Aorta (tissue), 5 donors: ENCODE measurements at regions not wholly inside any gene's neighbourhood (a gene's known extent, or its start where the extent isn't known, plus 50 kb on each side); places are given as distances from the start of the nearest gene placed in this dataset.

ENCODE experiments used
- ATAC-seq: fragments of 200-7000 bp; cut with Tn5 transposase; one replicate; pipeline ENCODE4 v1.9.1; 2022; ENCODE audit warnings: moderate library complexity; ENCODE audit not compliant: low FRiP score
- DNase-seq, 2 donors: peaks; one replicate each; pipeline ENCODE4 v3.0.0-alpha.2; 2020
- H3K27ac ChIP-seq, 2 donors: one replicate each; pipeline ENCODE4 v1.5.1; 2013; ENCODE audit warnings: low read length in 2 of 2, mild to moderate bottlenecking in 2 of 2, moderate library complexity in 2 of 2, control low read depth in 1 of 2, inconsistent platforms in 1 of 2, low read depth in 1 of 2
- H3K27me3 ChIP-seq, 2 donors: one replicate each; pipeline ENCODE4 v1.6.1; 2013; ENCODE audit warnings: control low read depth in 1 of 2, low read length in 1 of 2, mild to moderate bottlenecking in 1 of 2, moderate library complexity in 1 of 2; ENCODE audit not compliant: insufficient read depth in 2 of 2, control insufficient read depth in 1 of 2
- H3K36me3 ChIP-seq, 2 donors: one replicate each; pipeline ENCODE4 v1.6.1; 2013; ENCODE audit warnings: control low read depth in 1 of 2, low read length in 1 of 2, mild to moderate bottlenecking in 1 of 2; ENCODE audit not compliant: insufficient read depth in 2 of 2, control insufficient read depth in 1 of 2
- H3K4me1 ChIP-seq, 2 donors: one replicate each; pipeline ENCODE4 v1.6.1; 2013; ENCODE audit warnings: low read length in 2 of 2, control low read depth in 1 of 2, mild to moderate bottlenecking in 1 of 2, moderate library complexity in 1 of 2; ENCODE audit not compliant: insufficient read depth in 2 of 2, control insufficient read depth in 1 of 2
- H3K4me3 ChIP-seq, 2 donors: one replicate each; pipeline ENCODE4 v1.5.1; 2013; ENCODE audit warnings: low read length in 2 of 2, control low read depth in 1 of 2, mild to moderate bottlenecking in 1 of 2
- H3K9me3 ChIP-seq: one replicate; pipeline ENCODE4 v1.6.1; 2013; ENCODE audit warnings: mild to moderate bottlenecking, low read length; ENCODE audit not compliant: control insufficient read depth
- WGBS, 2 donors: extraction: QIAGEN DNeasy Blood & Tissue Kit; methylation state at CpG; one replicate each; pipeline ENCODE4 v1.1.7; 2013; 5-methylcytosine and 5-hydroxymethylcytosine counted together
- intact Hi-C, 2 donors: fragments of 100-400 bp; cut with DNase I; formaldehyde crosslinking; loops; one replicate each; pipeline versions ENCODE4 v1.14.2 to v1.15.0; 2022
- donor health status: healthy with polysubstance abuse.
- donor health status: Bipolar disorder and iron deficiency.
- donor health status: DM: no; HTN: no; CAD: no.
- donor health status: DM: no; HTN: no; CAD: no.
- donor health status: DM: yes; HTN: yes; CAD: no.

GRCh38 chr20:11204926-11205768 is 531.3 kb upstream of the JAG1 start:
- H3K27ac ChIP-seq = peak overlapping the region in 1 of 2 donors; percentile 44
- DNase-seq = peak in 1 of 2 donors; percentile 65
- no peaks in the 10 kb centered on the region for H3K27me3 ChIP-seq
- H3K9me3 ChIP-seq = no peaks in the 10 kb centered on the region
- H3K36me3 ChIP-seq = no peaks in the 10 kb centered on the region
- peak; percentile 80 for ATAC-seq
- peaks cover 0 to 3% of the 10 kb centered on the region in 2 donors for H3K4me1 ChIP-seq
- intact Hi-C loops = loop anchor here in 1 of 2 donors (5.0 to 10.0 kb wide), 2 partner anchors 60 to 528 kb away; no protein-coding TSS in a partner anchor
- H3K4me3 ChIP-seq = no peak overlapping the region
- 35 to 44% methylated on average over 4 of the region's 4 CpGs for WGBS, 2 donors

GRCh38 chr20:11205769-11206362 is 532.1 kb upstream of the JAG1 start:
- ATAC-seq (no peak), DNase-seq (no peak)
- Histone ChIP-seq H3K36me3 (no peaks in the 10 kb centered on the region), H3K27me3 (no peaks in the 10 kb centered on the region), H3K4me3 (no peak overlapping the region), H3K4me1 (peaks cover 0 to 3% of the 10 kb centered on the region in 2 donors), H3K27ac (peak overlapping the region in 1 of 2 donors; percentile 44), H3K9me3 (no peaks in the 10 kb centered on the region)
- WGBS, 2 donors = 52 to 55% methylated on average over 4 of the region's 4 CpGs
- intact Hi-C loops = loop anchor here in 1 of 2 donors (5.0 to 10.0 kb wide), 2 partner anchors 61 to 529 kb away; no protein-coding TSS in a partner anchor

GRCh38 chr20:11207749-11208502 is 534.1 kb upstream of the JAG1 start:
- Histone ChIP-seq H3K27me3 (no peaks in the 10 kb centered on the region), H3K36me3 (no peaks in the 10 kb centered on the region), H3K4me3 (no peak overlapping the region), H3K27ac (peak overlapping the region in 1 of 2 donors; percentile 71), H3K9me3 (no peaks in the 10 kb centered on the region), H3K4me1 (peaks cover 0 to 3% of the 10 kb centered on the region in 2 donors)
- ATAC-seq = peak; percentile 52
- intact Hi-C loops = loop anchor here in 1 of 2 donors (5.0 to 10.0 kb wide), 2 partner anchors 63 to 531 kb away; no protein-coding TSS in a partner anchor
- WGBS, 2 donors = 22 to 36% methylated on average over 10 of the region's 10 CpGs
- DNase-seq = peak; percentile 76 to 78

GRCh38 chr20:11210611-11211010 is 536.8 kb upstream of the JAG1 start:
- intact Hi-C loops = loop anchor here (5.0 to 10.0 kb wide), 2 partner anchors 656 to 658 kb away; no protein-coding TSS in a partner anchor
- Histone ChIP-seq H3K4me1 (peaks cover 0 to 3% of the 10 kb centered on the region in 2 donors), H3K27me3 (no peaks in the 10 kb centered on the region), H3K4me3 (no peak overlapping the region), H3K9me3 (no peaks in the 10 kb centered on the region), H3K36me3 (no peaks in the 10 kb centered on the region), H3K27ac (no peak overlapping the region)
- ATAC-seq (no peak), DNase-seq (no peak)
- WGBS, 2 donors = 96 to 97% methylated on average over 5 of the region's 5 CpGs

- H3K4me3 ChIP-seq = no peak overlapping the region
- ATAC-seq (no peak), DNase-seq (no peak)
- intact Hi-C loops = loop anchor here (5.0 to 10.0 kb wide), 2 partner anchors 657 to 660 kb away; no protein-coding TSS in a partner anchor
- no peaks in the 10 kb centered on the region for H3K36me3 ChIP-seq
- 93 to 94% methylated on average over 3 of the region's 3 CpGs for WGBS, 2 donors
- H3K27me3 ChIP-seq = no peaks in the 10 kb centered on the region
- H3K9me3 ChIP-seq = no peaks in the 10 kb centered on the region
- peaks cover 4 to 6% of the 10 kb centered on the region in 2 donors for H3K4me1 ChIP-seq
- H3K27ac ChIP-seq = no peak overlapping the region
Measured at GRCh38 chr20:11212272-11212671, 538.5 kb upstream of the JAG1 start.

GRCh38 chr20:11212902-11213301 is 539.1 kb upstream of the JAG1 start:
- intact Hi-C loops = loop anchor here (5.0 to 10.0 kb wide), 2 partner anchors 658 to 661 kb away; no protein-coding TSS in a partner anchor
- Histone ChIP-seq H3K27me3 (no peaks in the 10 kb centered on the region), H3K4me1 (peaks cover 4 to 7% of the 10 kb centered on the region in 2 donors), H3K27ac (no peak overlapping the region), H3K36me3 (no peaks in the 10 kb centered on the region), H3K9me3 (no peaks in the 10 kb centered on the region), H3K4me3 (no peak overlapping the region)
- DNase-seq (no peak), ATAC-seq (no peak)
- 86 to 91% methylated on average over 5 of the region's 5 CpGs for WGBS, 2 donors

GRCh38 chr20:11214256-11214840 is 540.5 kb upstream of the JAG1 start:
- Histone ChIP-seq H3K27me3 (no peaks in the 10 kb centered on the region), H3K4me1 (peaks cover 1 to 7% of the 10 kb centered on the region in 2 donors), H3K27ac (peak overlapping the region in 1 of 2 donors; percentile 73), H3K4me3 (no peak overlapping the region), H3K9me3 (no peaks in the 10 kb centered on the region), H3K36me3 (no peaks in the 10 kb centered on the region)
- ATAC-seq (no peak), DNase-seq (no peak)
- intact Hi-C loops = loop anchor here (5.0 to 10.0 kb wide), 2 partner anchors 660 to 662 kb away; no protein-coding TSS in a partner anchor
- 53 to 55% methylated on average over 6 of the region's 6 CpGs for WGBS, 2 donors
